ENCODE measurements at regions not wholly inside any gene's neighbourhood (a gene's known extent, or its start where the extent isn't known, plus 50 kb on each side); places are given as distances from the start of the nearest gene placed in this dataset.

DNA sequence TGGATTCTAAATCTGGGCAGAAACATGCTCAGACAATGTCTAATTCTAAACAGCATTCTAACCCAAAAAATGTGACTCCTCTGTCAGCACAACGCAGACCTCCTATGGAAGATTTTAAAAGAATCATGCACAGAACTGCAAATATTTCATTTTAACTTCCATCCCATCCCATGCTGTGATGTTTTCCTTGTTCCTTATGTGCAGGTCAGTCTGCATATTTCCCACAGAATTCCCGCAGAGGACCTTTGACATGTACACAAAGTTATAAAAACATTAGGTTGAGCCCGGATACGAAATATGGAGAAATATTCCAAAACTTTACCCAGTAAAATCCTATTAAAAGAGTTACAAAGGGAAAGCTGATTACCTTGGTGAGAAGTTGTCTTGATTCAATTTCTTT lies 467.1 kb upstream of the EPHA7 start:
- POLR2A ChIA-PET: no interaction called here
- Histone ChIP-seq H3K27me3 (ENCODE audit: insufficient read depth) (no peaks in the 10 kb centered on the region), H3K27ac (ENCODE audit: low read depth in 2 of 2, low read length in 1 of 2) (no peak overlapping the region), H3K4me3 (ENCODE audit: low read depth in 2 of 2, low read length in 1 of 2) (no peak overlapping the region), H2AFZ (ENCODE audit: low read depth) (no peak overlapping the region), H3K9ac (no peak overlapping the region), H3K36me3 (replicated peaks in 1 of 2; ENCODE audit: control insufficient read depth in 1 of 2, insufficient read depth in 2 of 2, low read length in 1 of 2) (no peaks in the 10 kb centered on the region), H3K4me1 (ENCODE audit: control insufficient read depth in 1 of 2, insufficient read depth in 2 of 2, low read depth in 1 of 2, low read length in 1 of 2) (no peaks in the 10 kb centered on the region), H4K20me1 (ENCODE audit: insufficient read depth) (no peaks in the 10 kb centered on the region), H3K9me2 (no peaks in the 10 kb centered on the region; the same call in 1 of the 2 replicates), H3F3A (replicated peaks; ENCODE audit: insufficient read depth) (no peaks in the 10 kb centered on the region), H3K9me3 (no peaks in the 10 kb centered on the region), H3K79me2 (ENCODE audit: insufficient read depth) (no peaks in the 10 kb centered on the region), H3K4me2 (no peak overlapping the region)
- 27% methylated on average over 4 of the region's 4 CpGs for WGBS (ENCODE audit: low lambda C conversion rate)
- no peak for TF ChIP-seq GATA2 (CRISPR knock-in tag; IDR thresholded peaks at IDR 0.05)
- TF ChIP-seq, protein P1, sequence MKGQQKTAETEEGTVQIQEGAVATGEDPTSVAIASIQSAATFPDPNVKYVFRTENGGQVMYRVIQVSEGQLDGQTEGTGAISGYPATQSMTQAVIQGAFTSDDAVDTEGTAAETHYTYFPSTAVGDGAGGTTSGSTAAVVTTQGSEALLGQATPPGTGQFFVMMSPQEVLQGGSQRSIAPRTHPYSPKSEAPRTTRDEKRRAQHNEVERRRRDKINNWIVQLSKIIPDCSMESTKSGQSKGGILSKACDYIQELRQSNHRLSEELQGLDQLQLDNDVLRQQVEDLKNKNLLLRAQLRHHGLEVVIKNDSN (IDR thresholded peaks at IDR 0.05; ENCODE audit: borderline replicate concordance, low read depth): no peak
- TF ChIP-seq, protein P2, sequence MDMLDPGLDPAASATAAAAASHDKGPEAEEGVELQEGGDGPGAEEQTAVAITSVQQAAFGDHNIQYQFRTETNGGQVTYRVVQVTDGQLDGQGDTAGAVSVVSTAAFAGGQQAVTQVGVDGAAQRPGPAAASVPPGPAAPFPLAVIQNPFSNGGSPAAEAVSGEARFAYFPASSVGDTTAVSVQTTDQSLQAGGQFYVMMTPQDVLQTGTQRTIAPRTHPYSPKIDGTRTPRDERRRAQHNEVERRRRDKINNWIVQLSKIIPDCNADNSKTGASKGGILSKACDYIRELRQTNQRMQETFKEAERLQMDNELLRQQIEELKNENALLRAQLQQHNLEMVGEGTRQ (IDR thresholded peaks at IDR 0.05; ENCODE audit: borderline replicate concordance, low read depth, low read length): no peak
- TF ChIP-seq POLR2AphosphoS5 (IDR thresholded peaks at IDR 0.05; ENCODE audit: low read depth, low read length): no peak
- TF ChIP-seq EP300 (IDR thresholded peaks at IDR 0.05; ENCODE audit: borderline replicate concordance in 1 of 2, low read depth in 1 of 2, low read length in 1 of 2): no peak
- DNase-seq: no peak
- CTCF ChIA-PET: no interaction called here

DNA sequence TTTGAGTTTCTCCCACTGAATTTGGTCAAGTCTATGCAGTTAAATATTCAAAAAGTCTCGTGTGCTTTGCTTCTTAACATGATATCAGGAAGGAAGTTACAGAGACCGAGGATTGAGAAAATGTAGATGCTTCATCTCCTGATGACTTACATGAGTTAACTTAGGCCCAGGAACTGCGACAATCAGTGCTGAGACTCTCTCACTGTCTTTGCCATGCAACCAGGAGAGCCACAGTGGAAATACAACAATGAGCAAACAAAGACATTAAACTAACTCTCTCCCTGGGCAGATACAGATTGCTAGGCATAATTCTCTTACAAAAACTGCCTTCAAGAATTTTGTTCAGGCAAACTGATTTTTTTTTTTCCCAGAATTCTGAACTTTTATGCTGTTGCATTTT lies 440.6 kb upstream of the EPHA7 start:
- Histone ChIP-seq H3K4me2 (no peak overlapping the region), H3K79me2 (ENCODE audit: insufficient read depth) (no peaks in the 10 kb centered on the region), H3K9me2 (no peaks in the 10 kb centered on the region), H2AFZ (ENCODE audit: low read depth) (no peak overlapping the region), H3K27me3 (ENCODE audit: insufficient read depth) (no peaks in the 10 kb centered on the region), H3K4me1 (ENCODE audit: control insufficient read depth in 1 of 2, insufficient read depth in 2 of 2, low read depth in 1 of 2, low read length in 1 of 2) (no peaks in the 10 kb centered on the region), H3K9me3 (no peaks in the 10 kb centered on the region), H3K9ac (no peak overlapping the region), H3K27ac (ENCODE audit: low read depth in 2 of 2, low read length in 1 of 2) (no peak overlapping the region), H3K4me3 (ENCODE audit: low read depth in 2 of 2, low read length in 1 of 2) (no peak overlapping the region), H3F3A (replicated peaks; ENCODE audit: insufficient read depth) (no peaks in the 10 kb centered on the region), H3K36me3 (replicated peaks in 1 of 2; ENCODE audit: control insufficient read depth in 1 of 2, insufficient read depth in 2 of 2, low read length in 1 of 2) (no peaks in the 10 kb centered on the region), H4K20me1 (ENCODE audit: insufficient read depth) (no peaks in the 10 kb centered on the region)
- CTCF ChIA-PET: no interaction called here
- POLR2A ChIA-PET: no interaction called here
- TF ChIP-seq RFX5 (IDR thresholded peaks at IDR 0.05; ENCODE audit: low read length) (no peak), MXI1 (IDR thresholded peaks at IDR 0.05; ENCODE audit: low read depth, low read length) (no peak)
- DNase-seq: no peak
- 8% methylated on average over 3 of the region's 3 CpGs for WGBS (ENCODE audit: low lambda C conversion rate)

DNA sequence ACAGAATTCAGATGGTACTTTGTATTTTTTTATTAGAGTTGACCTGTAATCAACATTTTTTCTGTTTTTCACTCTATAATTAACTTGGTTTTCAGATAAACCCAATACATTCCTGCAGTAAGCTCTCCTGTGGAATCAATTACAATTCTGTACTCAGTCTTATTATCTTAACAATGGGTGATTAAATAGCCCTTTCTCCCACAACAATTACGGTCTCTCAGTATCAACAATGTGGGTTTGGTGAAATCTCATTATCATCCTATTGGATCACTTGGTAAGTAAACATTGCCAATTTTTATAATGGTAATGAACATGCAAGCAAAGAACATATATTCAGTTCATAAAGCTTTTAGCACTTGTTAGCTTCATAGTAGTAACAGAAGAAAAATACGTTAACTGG lies 438.9 kb upstream of the EPHA7 start:
- H3K9me2 ChIP-seq: no peaks in the 10 kb centered on the region
- no peak overlapping the region for H3K9ac ChIP-seq
- no peaks in the 10 kb centered on the region for H4K20me1 ChIP-seq (ENCODE audit: insufficient read depth)
- no peak for DNase-seq
- H3K4me1 ChIP-seq (ENCODE audit: control insufficient read depth in 1 of 2, insufficient read depth in 2 of 2, low read depth in 1 of 2, low read length in 1 of 2): no peaks in the 10 kb centered on the region
- no peaks in the 10 kb centered on the region for H3K27me3 ChIP-seq (ENCODE audit: insufficient read depth)
- POLR2A ChIA-PET: no interaction called here
- H3K4me3 ChIP-seq (ENCODE audit: low read depth in 2 of 2, low read length in 1 of 2): no peak overlapping the region
- H3F3A ChIP-seq (replicated peaks; ENCODE audit: insufficient read depth): no peaks in the 10 kb centered on the region
- H2AFZ ChIP-seq (ENCODE audit: low read depth): no peak overlapping the region
- H3K36me3 ChIP-seq (replicated peaks in 1 of 2; ENCODE audit: control insufficient read depth in 1 of 2, insufficient read depth in 2 of 2, low read length in 1 of 2): no peaks in the 10 kb centered on the region
- no peaks in the 10 kb centered on the region for H3K79me2 ChIP-seq (ENCODE audit: insufficient read depth)
- H3K4me2 ChIP-seq: no peak overlapping the region
- H3K9me3 ChIP-seq: no peaks in the 10 kb centered on the region
- CTCF ChIA-PET: no interaction called here
- H3K27ac ChIP-seq (ENCODE audit: low read depth in 2 of 2, low read length in 1 of 2): no peak overlapping the region
- 38% methylated on average over 2 of the region's 2 CpGs for WGBS (ENCODE audit: low lambda C conversion rate)
- no peak for TF ChIP-seq RCOR1 (IDR thresholded peaks at IDR 0.05; ENCODE audit: low read length)
- TF ChIP-seq, protein P3, sequence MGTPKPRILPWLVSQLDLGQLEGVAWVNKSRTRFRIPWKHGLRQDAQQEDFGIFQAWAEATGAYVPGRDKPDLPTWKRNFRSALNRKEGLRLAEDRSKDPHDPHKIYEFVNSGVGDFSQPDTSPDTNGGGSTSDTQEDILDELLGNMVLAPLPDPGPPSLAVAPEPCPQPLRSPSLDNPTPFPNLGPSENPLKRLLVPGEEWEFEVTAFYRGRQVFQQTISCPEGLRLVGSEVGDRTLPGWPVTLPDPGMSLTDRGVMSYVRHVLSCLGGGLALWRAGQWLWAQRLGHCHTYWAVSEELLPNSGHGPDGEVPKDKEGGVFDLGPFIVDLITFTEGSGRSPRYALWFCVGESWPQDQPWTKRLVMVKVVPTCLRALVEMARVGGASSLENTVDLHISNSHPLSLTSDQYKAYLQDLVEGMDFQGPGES (IDR thresholded peaks at IDR 0.05; ENCODE audit: low read depth, low read length): no peak
- TF ChIP-seq, protein P2 (IDR thresholded peaks at IDR 0.05; ENCODE audit: borderline replicate concordance, low read depth, low read length): no peak
- TF ChIP-seq NRF1 (IDR thresholded peaks at IDR 0.05; ENCODE audit: low read depth, low read length): no peak
- no peak for TF ChIP-seq SIN3A (IDR thresholded peaks at IDR 0.05; ENCODE audit: borderline replicate concordance, low read depth, low read length)
- no peak for TF ChIP-seq POLR2AphosphoS5 (IDR thresholded peaks at IDR 0.05; ENCODE audit: low read depth, low read length)
- TF ChIP-seq, protein P1 (IDR thresholded peaks at IDR 0.05; ENCODE audit: borderline replicate concordance, low read depth): no peak
- no peak for TF ChIP-seq RAD21 (IDR thresholded peaks at IDR 0.05; ENCODE audit: low read length)
- TF ChIP-seq, protein P4, sequence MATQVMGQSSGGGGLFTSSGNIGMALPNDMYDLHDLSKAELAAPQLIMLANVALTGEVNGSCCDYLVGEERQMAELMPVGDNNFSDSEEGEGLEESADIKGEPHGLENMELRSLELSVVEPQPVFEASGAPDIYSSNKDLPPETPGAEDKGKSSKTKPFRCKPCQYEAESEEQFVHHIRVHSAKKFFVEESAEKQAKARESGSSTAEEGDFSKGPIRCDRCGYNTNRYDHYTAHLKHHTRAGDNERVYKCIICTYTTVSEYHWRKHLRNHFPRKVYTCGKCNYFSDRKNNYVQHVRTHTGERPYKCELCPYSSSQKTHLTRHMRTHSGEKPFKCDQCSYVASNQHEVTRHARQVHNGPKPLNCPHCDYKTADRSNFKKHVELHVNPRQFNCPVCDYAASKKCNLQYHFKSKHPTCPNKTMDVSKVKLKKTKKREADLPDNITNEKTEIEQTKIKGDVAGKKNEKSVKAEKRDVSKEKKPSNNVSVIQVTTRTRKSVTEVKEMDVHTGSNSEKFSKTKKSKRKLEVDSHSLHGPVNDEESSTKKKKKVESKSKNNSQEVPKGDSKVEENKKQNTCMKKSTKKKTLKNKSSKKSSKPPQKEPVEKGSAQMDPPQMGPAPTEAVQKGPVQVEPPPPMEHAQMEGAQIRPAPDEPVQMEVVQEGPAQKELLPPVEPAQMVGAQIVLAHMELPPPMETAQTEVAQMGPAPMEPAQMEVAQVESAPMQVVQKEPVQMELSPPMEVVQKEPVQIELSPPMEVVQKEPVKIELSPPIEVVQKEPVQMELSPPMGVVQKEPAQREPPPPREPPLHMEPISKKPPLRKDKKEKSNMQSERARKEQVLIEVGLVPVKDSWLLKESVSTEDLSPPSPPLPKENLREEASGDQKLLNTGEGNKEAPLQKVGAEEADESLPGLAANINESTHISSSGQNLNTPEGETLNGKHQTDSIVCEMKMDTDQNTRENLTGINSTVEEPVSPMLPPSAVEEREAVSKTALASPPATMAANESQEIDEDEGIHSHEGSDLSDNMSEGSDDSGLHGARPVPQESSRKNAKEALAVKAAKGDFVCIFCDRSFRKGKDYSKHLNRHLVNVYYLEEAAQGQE (IDR thresholded peaks at IDR 0.05; ENCODE audit: low read depth, low read length): no peak

Measured in SK-N-SH (cell line).